NT2/D1 (cell line): ENCODE measurements at regions not wholly inside any gene's neighbourhood (a gene's known extent, or its start where the extent isn't known, plus 50 kb on each side); places are given as distances from the start of the nearest gene placed in this dataset.
"Not testable (repeated sequence)": the region's sequence is repeated elsewhere in the genome, so short reads cannot be mapped to it uniquely, and the experiment has no call there.

Experiments used
- SUZ12 ChIP-seq: IDR thresholded peaks from 2 replicates; pipeline ENCODE4 v1.6.1; 2011; ENCODE audit not compliant: insufficient read length, insufficient read depth; ENCODE audit errors: extremely low read depth
- ZNF274 ChIP-seq: IDR thresholded peaks from 2 replicates; pipeline ENCODE4 v1.6.1; 2011; ENCODE audit warnings: mild to moderate bottlenecking, low read depth, low read length

DNA sequence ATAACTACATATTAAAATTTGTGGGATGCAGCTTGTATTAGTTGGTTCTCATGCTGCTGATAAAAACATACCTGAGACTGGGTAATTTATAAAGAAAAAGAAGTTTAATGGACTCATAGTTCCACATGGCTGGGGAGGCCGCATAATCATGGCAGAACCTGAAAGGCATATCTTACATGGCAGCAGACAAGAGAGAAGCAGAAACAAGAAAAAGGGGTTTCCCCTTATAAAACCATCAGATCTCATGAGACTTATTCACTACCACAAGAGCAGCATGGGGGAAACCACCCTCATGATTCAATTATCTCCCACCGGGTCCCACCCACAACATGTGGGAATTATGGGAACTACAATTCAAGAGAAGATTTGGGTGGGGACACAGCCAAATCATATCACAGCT lies 320.3 kb upstream of the UBE2E2 start:
- TF ChIP-seq ZNF274, SUZ12: not testable (repeated sequence)
